Cardiac septum (tissue), 1 donor: ENCODE measurements at regions not wholly inside any gene's neighbourhood (a gene's known extent, or its start where the extent isn't known, plus 50 kb on each side); places are given as distances from the start of the nearest gene placed in this dataset.

Experiments used
- DNase-seq: peaks from one replicate; pipeline ENCODE4 v3.0.0-alpha.2; 2020; ENCODE audit warnings: low spot score
- intact Hi-C: fragments of 100-400 bp; cut with DNase I; formaldehyde crosslinking; loops from one replicate; pipeline ENCODE4 v1.14.0; 2022
- donor health status: DM: no; HTN: no; CAD: no.

DNA sequence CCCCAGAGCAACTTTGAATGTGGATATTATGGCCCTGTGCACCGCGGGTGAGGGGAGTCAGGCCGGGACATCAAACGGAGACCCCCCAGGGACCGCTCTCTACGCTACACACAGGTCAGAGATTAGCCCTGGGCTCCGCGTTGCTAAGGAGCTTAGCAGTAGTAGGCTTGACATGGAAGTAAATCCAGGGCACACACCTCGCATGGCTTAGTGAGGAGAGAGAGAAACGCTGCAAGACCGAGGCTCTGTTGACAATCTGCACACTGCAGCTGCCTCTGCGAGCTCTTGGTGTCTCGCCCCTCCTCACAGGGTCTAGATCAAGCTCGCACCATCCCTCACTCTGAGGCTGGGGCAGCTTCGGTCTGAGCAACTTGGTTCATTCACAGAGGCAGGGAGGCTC is 116.1 kb upstream of the CDH4 start:
- intact Hi-C loops: no loop called here

DNA sequence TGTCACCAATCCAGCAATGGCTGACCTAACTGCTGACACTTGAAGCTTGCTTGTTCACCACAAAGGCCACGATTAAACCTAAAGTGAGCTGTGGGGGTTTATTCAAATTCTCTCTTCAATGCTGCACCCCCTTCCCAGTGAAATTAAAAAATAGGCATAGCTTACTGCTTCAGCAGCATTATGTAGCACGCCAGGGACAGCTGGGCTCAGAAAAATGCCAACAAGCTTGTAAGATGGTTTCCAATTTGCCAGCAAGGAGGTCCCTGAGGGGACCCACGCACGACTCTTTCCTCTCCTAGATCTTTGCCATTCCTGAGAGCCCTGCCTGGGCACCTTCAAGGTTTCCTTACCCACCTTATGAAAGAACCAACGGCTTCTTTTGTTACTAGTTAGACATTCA is 113.5 kb upstream of the CDH4 start:
- intact Hi-C loops: no loop called here
- DNase-seq: no peak

More for the DNA sequence above, 116.1 kb upstream of the CDH4 start:
- no peak for DNase-seq

GRCh38 chr20:61139031-61139430 is 113.0 kb upstream of the CDH4 start:
- intact Hi-C loops: no loop called here
- no peak for DNase-seq

DNA sequence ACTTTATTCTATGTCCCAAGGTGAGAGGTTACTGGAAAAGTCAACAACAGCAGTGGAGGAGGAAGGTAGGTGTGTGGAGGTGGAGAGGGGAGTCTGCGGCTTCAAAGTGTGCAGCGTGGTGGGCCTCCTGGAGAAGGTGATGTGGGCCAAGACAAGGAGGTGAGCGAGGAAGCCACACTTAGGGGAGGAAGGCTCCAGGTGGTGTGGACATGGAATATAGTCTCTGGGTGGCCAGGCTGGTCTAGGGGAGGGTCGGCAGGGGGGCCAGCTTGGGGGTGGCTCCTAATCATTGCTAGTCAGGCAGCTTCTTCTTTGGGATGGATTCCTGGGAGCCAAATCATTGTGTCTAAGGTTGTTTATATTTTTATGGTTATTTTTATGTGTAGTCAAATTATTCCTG is 111.5 kb upstream of the CDH4 start:
- intact Hi-C loops: no loop called here
- DNase-seq: no peak

DNA sequence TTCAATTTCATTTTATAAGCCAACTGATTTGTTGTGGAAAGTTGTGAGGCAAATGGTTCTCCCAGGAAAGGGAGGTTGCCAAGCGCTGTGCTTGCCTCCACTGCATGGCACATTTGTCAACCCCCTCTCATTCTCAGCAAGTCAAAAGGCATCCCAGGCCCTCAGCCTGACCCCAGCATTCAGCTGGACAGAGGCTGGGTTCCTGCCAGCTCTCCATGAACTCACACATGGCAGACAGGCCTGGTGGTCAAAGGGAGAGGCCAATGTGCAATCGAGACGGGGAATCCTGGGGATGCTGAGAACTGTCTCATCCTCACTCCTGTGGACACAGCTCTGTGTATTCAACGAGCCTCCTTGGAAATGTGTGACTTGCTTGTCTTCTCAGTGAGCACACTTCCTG is 106.0 kb upstream of the CDH4 start:
- intact Hi-C loops: no loop called here
- DNase-seq: no peak

- intact Hi-C loops: no loop called here
Measured at GRCh38 chr20:61149636-61150035, 102.4 kb upstream of the CDH4 start.

GRCh38 chr20:61157301-61157700 is 94.8 kb upstream of the CDH4 start:
- intact Hi-C loops: no loop called here
- DNase-seq: no peak

More at GRCh38 chr20:61149636-61150035, 102.4 kb upstream of the CDH4 start:
- no peak for DNase-seq

GRCh38 chr20:61159957-61160686 is 91.9 kb upstream of the CDH4 start:
- no peak for DNase-seq
- intact Hi-C loops: no loop called here

GRCh38 chr20:61161726-61162390 is 90.2 kb upstream of the CDH4 start:
- intact Hi-C loops: no loop called here
- DNase-seq: no peak

- intact Hi-C loops: no loop called here
- DNase-seq: no peak
Measured at GRCh38 chr20:61162451-61162850, 89.6 kb upstream of the CDH4 start.

DNA sequence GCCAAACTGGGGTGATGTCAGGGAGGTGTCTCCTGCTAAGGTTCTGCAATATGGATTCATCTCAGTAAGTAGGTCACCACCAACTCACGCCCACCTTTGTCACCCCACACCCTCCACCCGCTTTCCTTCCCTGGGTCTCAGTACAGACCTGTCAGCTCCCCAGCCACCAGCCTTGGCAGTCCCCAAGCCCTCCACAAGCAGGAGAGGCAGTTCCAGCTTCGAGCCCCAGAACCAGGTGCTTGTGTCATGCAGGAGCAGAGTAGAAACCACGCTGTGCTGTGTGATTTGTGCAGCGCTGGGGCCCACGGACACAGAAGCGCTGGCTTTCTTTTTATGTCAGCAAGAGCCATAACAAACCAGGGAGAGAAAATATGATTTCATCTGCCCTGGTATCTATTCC is 89.0 kb upstream of the CDH4 start:
- intact Hi-C loops: no loop called here
- DNase-seq: no peak

DNA sequence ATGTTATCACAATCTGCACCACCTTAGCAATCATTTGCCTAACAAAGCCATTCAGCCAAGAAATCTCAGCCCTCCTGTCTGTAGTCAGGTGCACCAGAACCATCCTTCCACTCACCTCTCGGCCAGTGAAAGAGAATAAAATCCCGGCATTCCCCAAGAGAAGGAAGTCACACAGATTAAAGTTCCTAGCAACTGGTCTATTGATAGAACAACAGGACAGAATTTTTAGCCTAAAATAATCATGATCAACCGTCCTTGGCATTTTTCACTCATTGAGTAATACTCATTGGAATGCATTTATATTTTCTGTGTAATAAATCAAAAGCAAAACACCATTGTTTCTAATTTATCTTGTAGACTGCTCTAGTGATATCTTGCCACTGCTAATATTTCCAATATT is 85.7 kb upstream of the CDH4 start:
- intact Hi-C loops: no loop called here
- no peak for DNase-seq

DNA sequence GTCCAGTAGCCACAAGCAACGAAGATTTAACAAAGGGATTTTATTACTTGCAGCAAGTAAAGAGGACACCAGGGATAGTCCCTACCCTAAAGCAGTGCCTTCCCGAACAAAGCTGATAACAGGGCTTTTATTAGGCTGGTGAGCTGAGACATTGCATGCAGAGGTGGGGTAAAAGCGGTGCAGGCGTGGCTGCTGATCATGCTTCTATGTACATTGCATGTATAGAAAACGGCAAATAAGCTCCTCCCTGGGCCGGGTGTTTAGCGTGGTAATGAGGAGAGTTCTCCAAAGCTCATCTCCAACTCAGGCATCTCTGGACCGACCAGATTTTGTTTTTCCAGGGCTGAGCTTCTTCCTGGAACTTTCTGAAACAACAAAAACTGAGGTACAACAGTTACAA is 83.5 kb upstream of the CDH4 start:
- DNase-seq: no peak
- intact Hi-C loops: no loop called here

GRCh38 chr20:61169874-61170273 is 82.2 kb upstream of the CDH4 start:
- intact Hi-C loops: no loop called here
- DNase-seq: no peak

- intact Hi-C loops: no loop called here
- no peak for DNase-seq
Measured at GRCh38 chr20:61170496-61171320, 81.4 kb upstream of the CDH4 start.

- DNase-seq: no peak
- intact Hi-C loops: no loop called here
Measured at GRCh38 chr20:61173267-61173666, 78.8 kb upstream of the CDH4 start.

GRCh38 chr20:61173961-61174725 is 77.9 kb upstream of the CDH4 start:
- DNase-seq: no peak
- intact Hi-C loops: no loop called here

GRCh38 chr20:61176874-61177273 is 75.2 kb upstream of the CDH4 start:
- intact Hi-C loops: no loop called here
- no peak for DNase-seq

GRCh38 chr20:61178551-61179071 is 73.5 kb upstream of the CDH4 start:
- DNase-seq: no peak
- intact Hi-C loops: no loop called here

DNA sequence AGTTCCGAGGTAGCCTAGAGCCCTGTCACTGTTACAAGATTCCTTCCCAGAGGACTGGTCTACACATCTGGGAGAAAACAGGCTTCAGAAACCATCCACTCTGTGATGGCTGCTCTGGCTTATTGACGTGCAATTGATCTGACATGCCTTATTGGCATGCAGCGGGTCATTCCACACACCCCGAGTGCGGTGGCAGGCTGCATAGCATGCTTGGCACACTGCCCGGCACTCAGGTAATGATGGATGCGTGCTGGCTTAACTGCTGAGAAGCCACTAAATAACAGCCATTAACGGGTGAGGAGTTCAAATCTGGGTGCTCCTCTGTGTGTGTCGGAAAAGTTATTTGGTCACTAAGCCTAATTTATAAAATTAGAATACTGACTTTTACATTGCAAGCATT is 67.9 kb upstream of the CDH4 start:
- DNase-seq: no peak
- intact Hi-C loops: no loop called here
